Effector memory CD4-positive, alpha-beta T cell (primary cell): ENCODE measurements at regions not wholly inside any gene's neighbourhood (a gene's known extent, or its start where the extent isn't known, plus 50 kb on each side); places are given as distances from the start of the nearest gene placed in this dataset.

ENCODE experiments used
- DNase-seq, 3 donors: peaks; one replicate each; pipeline ENCODE4 v3.0.0-alpha.2; 2020
- H3K27ac ChIP-seq: 2 replicates; pipeline ENCODE4 v1.7.0; 2013; ENCODE audit warnings: mild to moderate bottlenecking, low read length, moderate library complexity; ENCODE audit not compliant: insufficient read depth, poor library complexity, severe bottlenecking
- H3K27me3 ChIP-seq: replicated peaks from 2 replicates; pipeline ENCODE4 v1.7.0; 2013; ENCODE audit warnings: mild to moderate bottlenecking, low read length; ENCODE audit not compliant: insufficient read depth, control insufficient read depth, poor library complexity, severe bottlenecking
- H3K36me3 ChIP-seq: 2 replicates; pipeline ENCODE4 v1.7.0; 2013; ENCODE audit warnings: mild to moderate bottlenecking, low read length, moderate library complexity; ENCODE audit not compliant: control insufficient read depth, insufficient read depth
- H3K4me1 ChIP-seq: 2 replicates; pipeline ENCODE4 v1.7.0; 2013; ENCODE audit warnings: low read length, mild to moderate bottlenecking; ENCODE audit not compliant: control insufficient read depth, insufficient read depth, poor library complexity, severe bottlenecking
- H3K4me3 ChIP-seq: 2 replicates; pipeline ENCODE4 v1.7.0; 2013; ENCODE audit warnings: low read length, low read depth, mild to moderate bottlenecking; ENCODE audit not compliant: insufficient read depth, poor library complexity, severe bottlenecking
- H3K9me3 ChIP-seq: 2 replicates; pipeline ENCODE4 v1.7.0; 2013; ENCODE audit warnings: mild to moderate bottlenecking, low read length, moderate library complexity; ENCODE audit not compliant: control insufficient read depth

GRCh38 chr2:239774933-239775622 is 250.1 kb downstream of the NDUFA10 start:
- Histone ChIP-seq H3K27ac (no peak overlapping the region), H3K27me3 (no peaks in the 10 kb centered on the region), H3K4me1 (no peaks in the 10 kb centered on the region), H3K36me3 (no peaks in the 10 kb centered on the region), H3K9me3 (no peaks in the 10 kb centered on the region), H3K4me3 (no peak overlapping the region)
- DNase-seq = no peak

- DNase-seq = no peak
These were observed 251.0 kb downstream of the NDUFA10 start for GRCh38 chr2:239774142-239774462.

GRCh38 chr2:239773228-239774141 is 251.7 kb downstream of the NDUFA10 start:
- Histone ChIP-seq H3K4me1 (no peaks in the 10 kb centered on the region), H3K4me3 (no peak overlapping the region), H3K27me3 (no peaks in the 10 kb centered on the region), H3K9me3 (no peaks in the 10 kb centered on the region), H3K27ac (no peak overlapping the region), H3K36me3 (no peaks in the 10 kb centered on the region)
- DNase-seq = no peak

More at GRCh38 chr2:239774142-239774462, 251.0 kb downstream of the NDUFA10 start:
- Histone ChIP-seq H3K27ac (no peak overlapping the region), H3K4me3 (no peak overlapping the region), H3K27me3 (no peaks in the 10 kb centered on the region), H3K4me1 (no peaks in the 10 kb centered on the region), H3K9me3 (no peaks in the 10 kb centered on the region), H3K36me3 (no peaks in the 10 kb centered on the region)

DNA sequence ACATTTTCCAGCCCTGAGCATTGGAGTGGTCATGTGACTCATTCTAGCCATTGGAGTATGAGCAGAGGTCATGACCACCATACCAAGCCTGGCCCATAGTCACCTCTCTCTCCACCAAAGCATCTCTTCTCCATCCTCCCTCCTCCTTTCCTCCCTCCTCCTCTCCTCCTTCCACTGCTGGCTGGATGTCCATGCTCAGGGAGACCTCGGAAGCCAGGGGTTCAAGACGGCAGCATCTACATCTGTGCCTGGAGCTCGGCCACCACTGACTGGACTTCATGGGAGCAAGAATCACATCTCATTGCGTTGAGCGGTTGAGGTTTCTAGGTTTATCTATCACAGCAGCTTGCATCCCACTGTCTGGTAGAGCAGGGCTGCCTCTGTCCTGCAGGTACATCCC is 252.4 kb downstream of the NDUFA10 start:
- H3K27me3 ChIP-seq = no peaks in the 10 kb centered on the region
- H3K36me3 ChIP-seq = no peaks in the 10 kb centered on the region
- no peak overlapping the region for H3K4me3 ChIP-seq
- H3K9me3 ChIP-seq = no peaks in the 10 kb centered on the region
- no peak for DNase-seq
- H3K27ac ChIP-seq = no peak overlapping the region
- H3K4me1 ChIP-seq = no peaks in the 10 kb centered on the region

- DNase-seq = no peak
- Histone ChIP-seq H3K27ac (no peak overlapping the region), H3K4me3 (no peak overlapping the region), H3K36me3 (no peaks in the 10 kb centered on the region), H3K9me3 (no peaks in the 10 kb centered on the region), H3K27me3 (no peaks in the 10 kb centered on the region), H3K4me1 (no peaks in the 10 kb centered on the region)
These were observed 254.9 kb downstream of the NDUFA10 start for GRCh38 chr2:239770246-239770639.

GRCh38 chr2:239769554-239770245 is 255.4 kb downstream of the NDUFA10 start:
- Histone ChIP-seq H3K9me3 (no peaks in the 10 kb centered on the region), H3K4me3 (no peak overlapping the region), H3K27ac (no peak overlapping the region), H3K36me3 (no peaks in the 10 kb centered on the region), H3K4me1 (no peaks in the 10 kb centered on the region), H3K27me3 (no peaks in the 10 kb centered on the region)
- DNase-seq = no peak

GRCh38 chr2:239768907-239769553 is 256.1 kb downstream of the NDUFA10 start:
- H3K9me3 ChIP-seq = no peaks in the 10 kb centered on the region
- DNase-seq = no peak

DNA sequence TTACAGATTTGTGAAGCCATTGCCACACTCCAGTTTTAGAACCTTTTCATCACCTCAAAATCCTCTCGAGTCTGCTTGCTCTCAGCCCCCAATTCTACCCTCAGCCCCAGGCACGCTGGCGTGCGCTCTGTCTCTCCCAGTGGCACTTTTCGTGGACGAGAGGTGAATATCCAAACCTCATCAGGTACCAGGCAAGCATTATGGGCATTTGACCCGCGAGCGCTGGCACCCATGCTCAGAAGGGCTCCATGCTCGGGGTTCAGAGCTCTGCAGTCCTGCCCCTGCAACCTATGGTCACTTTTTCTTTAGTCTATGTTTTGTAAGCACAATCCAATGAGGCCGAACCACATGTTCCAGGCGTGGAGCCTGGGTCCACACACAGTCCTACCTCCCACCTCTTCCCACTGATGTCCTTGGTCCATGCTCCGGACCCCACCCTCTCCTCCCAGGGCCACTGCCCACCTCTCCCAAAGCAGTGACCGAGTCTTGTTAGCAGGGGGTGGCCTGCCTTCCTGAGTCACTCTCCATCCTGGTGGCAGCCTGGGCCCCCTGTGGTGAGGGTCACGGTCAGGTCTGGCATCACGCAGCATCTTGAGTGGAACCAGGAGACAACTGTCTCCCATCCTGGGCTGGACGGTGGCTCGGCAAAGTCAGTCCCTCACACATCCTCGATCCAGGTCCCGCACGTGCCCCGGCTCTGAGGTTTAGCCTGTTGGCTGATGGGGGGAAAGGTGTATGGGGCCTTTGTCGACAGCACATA is 256.9 kb downstream of the NDUFA10 start:
- no peak for DNase-seq
- H3K27me3 ChIP-seq = no peaks in the 10 kb centered on the region
- no peaks in the 10 kb centered on the region for H3K9me3 ChIP-seq
- no peaks in the 10 kb centered on the region for H3K36me3 ChIP-seq
- no peaks in the 10 kb centered on the region for H3K4me1 ChIP-seq
- H3K27ac ChIP-seq = no peak overlapping the region
- H3K4me3 ChIP-seq = no peak overlapping the region

More at GRCh38 chr2:239768907-239769553, 256.1 kb downstream of the NDUFA10 start:
- no peaks in the 10 kb centered on the region for H3K4me1 ChIP-seq
- no peak overlapping the region for H3K4me3 ChIP-seq
- H3K27ac ChIP-seq = no peak overlapping the region
- no peaks in the 10 kb centered on the region for H3K36me3 ChIP-seq
- no peaks in the 10 kb centered on the region for H3K27me3 ChIP-seq
